H9 (cell line): ENCODE measurements at regions not wholly inside any gene's neighbourhood (a gene's known extent, or its start where the extent isn't known, plus 50 kb on each side); places are given as distances from the start of the nearest gene placed in this dataset.

Experiments used
- DNase-seq: peaks from one replicate; pipeline ENCODE4 v3.0.0-alpha.2; 2017
- H2AFZ ChIP-seq: one replicate; pipeline ENCODE4 v1.6.1; 2013; ENCODE audit warnings: mild to moderate bottlenecking, low read length, control low read depth, moderate library complexity
- H2AK5ac ChIP-seq: 2 replicates; pipeline ENCODE4 v1.6.1; 2013; ENCODE audit warnings: low read length, control low read depth, mixed read lengths; ENCODE audit not compliant: insufficient read length
- H2BK120ac ChIP-seq: one replicate; pipeline ENCODE4 v1.6.1; 2013; ENCODE audit warnings: low read depth, mild to moderate bottlenecking, low read length, control low read depth, inconsistent platforms; ENCODE audit not compliant: poor library complexity, severe bottlenecking
- H2BK12ac ChIP-seq: 2 replicates; pipeline ENCODE4 v1.6.1; 2013; ENCODE audit warnings: low read length, control low read depth, mixed read lengths, low read depth; ENCODE audit not compliant: insufficient read length
- H2BK15ac ChIP-seq: 2 replicates; pipeline ENCODE4 v1.6.1; 2013; ENCODE audit warnings: low read depth, low read length, control low read depth
- H2BK20ac ChIP-seq: one replicate; pipeline ENCODE4 v1.6.1; 2013; ENCODE audit warnings: low read depth, mild to moderate bottlenecking, low read length, control low read depth, inconsistent platforms; ENCODE audit not compliant: poor library complexity, severe bottlenecking
- H2BK5ac ChIP-seq: 2 replicates; pipeline ENCODE4 v1.6.1; 2013; ENCODE audit warnings: low read length, control low read depth, mixed read lengths; ENCODE audit not compliant: insufficient read length
- H3K14ac ChIP-seq: 2 replicates; pipeline ENCODE4 v1.6.1; 2013; ENCODE audit warnings: low read length, control low read depth; ENCODE audit not compliant: insufficient read depth
- H3K18ac ChIP-seq: 2 replicates; pipeline ENCODE4 v1.6.1; 2013; ENCODE audit warnings: low read depth, mild to moderate bottlenecking, mixed read lengths, low read length, control low read depth; ENCODE audit not compliant: insufficient read length
- H3K23ac ChIP-seq: 2 replicates; pipeline ENCODE4 v1.6.1; 2013; ENCODE audit warnings: low read length, control low read depth, mixed read lengths, low read depth; ENCODE audit not compliant: insufficient read length
- H3K23me2 ChIP-seq: 2 replicates; pipeline ENCODE4 v1.6.1; 2013; ENCODE audit warnings: low read depth, mild to moderate bottlenecking, mixed read lengths, low read length, control low read depth; ENCODE audit not compliant: insufficient read length, poor library complexity, severe bottlenecking
- H3K27ac ChIP-seq: 2 replicates; pipeline ENCODE4 v1.5.1; 2013; ENCODE audit warnings: low read length, control low read depth, mixed read lengths, low read depth; ENCODE audit not compliant: insufficient read length
- H3K27me3 ChIP-seq: 2 replicates; pipeline ENCODE4 v1.6.1; 2013; ENCODE audit warnings: low read length, control low read depth, inconsistent platforms; ENCODE audit not compliant: insufficient read depth
- H3K4ac ChIP-seq: 2 replicates; pipeline ENCODE4 v1.6.1; 2013; ENCODE audit warnings: low read depth, mild to moderate bottlenecking, control low read depth, inconsistent platforms, low read length, moderate library complexity
- H3K4me1 ChIP-seq: 2 replicates; pipeline ENCODE4 v1.6.1; 2013; ENCODE audit warnings: low read length, control low read depth, inconsistent platforms; ENCODE audit not compliant: insufficient read depth
- H3K4me2 ChIP-seq: 2 replicates; pipeline ENCODE4 v1.6.1; 2013; ENCODE audit warnings: low read length, control low read depth, mixed read lengths; ENCODE audit not compliant: insufficient read length, insufficient read depth
- H3K56ac ChIP-seq: 2 replicates; pipeline ENCODE4 v1.6.1; 2013; ENCODE audit warnings: low read depth, mild to moderate bottlenecking, mixed read lengths, low read length, control low read depth; ENCODE audit not compliant: insufficient read length
- H3K79me1 ChIP-seq: 2 replicates; pipeline ENCODE4 v1.6.1; 2013; ENCODE audit warnings: low read depth, mild to moderate bottlenecking, moderate library complexity, low read length, control low read depth, inconsistent platforms; ENCODE audit not compliant: insufficient read depth, poor library complexity, severe bottlenecking
- H3K79me2 ChIP-seq: 2 replicates; pipeline ENCODE4 v1.6.1; 2013; ENCODE audit warnings: low read length, control low read depth, inconsistent platforms; ENCODE audit not compliant: insufficient read depth
- H3K9ac ChIP-seq: 2 replicates; pipeline ENCODE4 v1.6.1; 2013; ENCODE audit warnings: low read length, control low read depth, mixed read lengths; ENCODE audit not compliant: insufficient read length; ENCODE audit errors: extremely low read depth
- H3K9me3 ChIP-seq: one replicate; pipeline ENCODE4 v1.6.1; 2013; ENCODE audit warnings: low read depth, low read length, inconsistent platforms; ENCODE audit not compliant: control insufficient read depth
- H3T11ph ChIP-seq: one replicate; pipeline ENCODE4 v1.6.1; 2013; ENCODE audit warnings: mild to moderate bottlenecking, low read length, control low read depth, inconsistent platforms
- H4K20me1 ChIP-seq: one replicate; pipeline ENCODE4 v1.6.1; 2013; ENCODE audit not compliant: control insufficient read depth, insufficient read length, insufficient read depth
- H4K5ac ChIP-seq: 2 replicates; pipeline ENCODE4 v1.6.1; 2013; ENCODE audit warnings: low read depth, mild to moderate bottlenecking, mixed read lengths, low read length, control low read depth; ENCODE audit not compliant: insufficient read length
- H4K8ac ChIP-seq: replicated peaks from 2 replicates; pipeline ENCODE4 v1.6.1; 2013; ENCODE audit warnings: low read length, control low read depth, mixed read lengths, low read depth; ENCODE audit not compliant: insufficient read length
- H4K91ac ChIP-seq: 2 replicates; pipeline ENCODE4 v1.6.1; 2013; ENCODE audit warnings: low read depth, mild to moderate bottlenecking, moderate library complexity, mixed read lengths, low read length, control low read depth; ENCODE audit not compliant: insufficient read length
- H3K27ac Mint-ChIP-seq, 3 experiments: 2 replicates in 2 of 3; 3 replicates in 1 of 3; pipeline ENCODE4 v1.8.0; 2020 to 2021; ENCODE audit warnings: mixed read lengths in 3 of 3, mild to moderate bottlenecking in 1 of 3, moderate library complexity in 1 of 3
- H3K27me3 Mint-ChIP-seq: 2 replicates; pipeline ENCODE4 v1.8.0; 2021; ENCODE audit warnings: low read depth, mild to moderate bottlenecking, moderate library complexity, mixed read lengths
- H3K36me3 Mint-ChIP-seq, 3 experiments: 2 replicates in 2 of 3; 3 replicates in 1 of 3; pipeline ENCODE4 v1.8.0; 2020 to 2021; ENCODE audit warnings: low read depth in 3 of 3, mixed read lengths in 3 of 3; ENCODE audit not compliant: insufficient read depth in 1 of 3
- H3K4me1 Mint-ChIP-seq, 2 experiments: 2 replicates each; pipeline ENCODE4 v1.8.0; 2020; ENCODE audit warnings: mixed read lengths in 2 of 2
- H3K4me3 Mint-ChIP-seq, 2 experiments: 2 replicates in 1 of 2; 3 replicates in 1 of 2; pipeline ENCODE4 v1.8.0; 2020 to 2021; ENCODE audit warnings: mild to moderate bottlenecking in 2 of 2, mixed read lengths in 2 of 2, moderate library complexity in 1 of 2
- H3K9me3 Mint-ChIP-seq, 2 experiments: 2 replicates in 1 of 2; 3 replicates in 1 of 2; pipeline ENCODE4 v1.8.0; 2020; ENCODE audit warnings: mild to moderate bottlenecking in 2 of 2, mixed read lengths in 2 of 2, moderate library complexity in 1 of 2
- WGBS: extraction: QIAGEN DNeasy Blood & Tissue Kit; methylation state at CpG from one replicate; pipeline ENCODE4 v1.1.7; 2013; ENCODE audit warnings: missing lambda C conversion rate, low lambda C conversion rate, mixed read lengths; ENCODE audit not compliant: insufficient read length; ENCODE audit errors: extremely low coverage; 5-methylcytosine and 5-hydroxymethylcytosine counted together
- TF ChIP-seq, protein P1 (sequence below): fragments of 200-600 bp; sonication (generic); conservative IDR thresholded peaks from 3 replicates; pipeline ENCODE4 v1.8.0; 2021; ENCODE audit warnings: antibody characterized with exemption, mild to moderate bottlenecking

GRCh38 chr4:108303488-108304177 is 134.9 kb upstream of the LEF1 start:
- H3K9me3 Mint-ChIP-seq: peaks cover 5% of the 10 kb centered on the region in 2 experiments; a peak in 2 of 5 replicates
- Histone ChIP-seq H2BK5ac (no peak overlapping the region), H2BK15ac (no peak overlapping the region), H3K27ac (no peak overlapping the region), H3K23me2 (no peaks in the 10 kb centered on the region), H2AFZ (peak overlapping the region; percentile 59), H4K5ac (no peak overlapping the region), H4K8ac (no peak overlapping the region), H4K20me1 (no peaks in the 10 kb centered on the region), H3K79me1 (no peaks in the 10 kb centered on the region), H3K79me2 (no peaks in the 10 kb centered on the region), H3K4ac (no peak overlapping the region), H3K56ac (no peak overlapping the region), H4K91ac (no peak overlapping the region), H2BK120ac (no peak overlapping the region), H3K14ac (no peak overlapping the region), H2BK20ac (no peak overlapping the region), H2AK5ac (no peak overlapping the region), H3K27me3 (no peaks in the 10 kb centered on the region), H3K23ac (no peak overlapping the region), H3K9me3 (no peaks in the 10 kb centered on the region), H3K4me1 (no peaks in the 10 kb centered on the region; the same call in 1 of the 2 replicates), H2BK12ac (no peak overlapping the region), H3K4me2 (no peak overlapping the region), H3K9ac (no peak overlapping the region), H3K18ac (no peak overlapping the region), H3T11ph (no peak overlapping the region)
- TF ChIP-seq, protein P1, sequence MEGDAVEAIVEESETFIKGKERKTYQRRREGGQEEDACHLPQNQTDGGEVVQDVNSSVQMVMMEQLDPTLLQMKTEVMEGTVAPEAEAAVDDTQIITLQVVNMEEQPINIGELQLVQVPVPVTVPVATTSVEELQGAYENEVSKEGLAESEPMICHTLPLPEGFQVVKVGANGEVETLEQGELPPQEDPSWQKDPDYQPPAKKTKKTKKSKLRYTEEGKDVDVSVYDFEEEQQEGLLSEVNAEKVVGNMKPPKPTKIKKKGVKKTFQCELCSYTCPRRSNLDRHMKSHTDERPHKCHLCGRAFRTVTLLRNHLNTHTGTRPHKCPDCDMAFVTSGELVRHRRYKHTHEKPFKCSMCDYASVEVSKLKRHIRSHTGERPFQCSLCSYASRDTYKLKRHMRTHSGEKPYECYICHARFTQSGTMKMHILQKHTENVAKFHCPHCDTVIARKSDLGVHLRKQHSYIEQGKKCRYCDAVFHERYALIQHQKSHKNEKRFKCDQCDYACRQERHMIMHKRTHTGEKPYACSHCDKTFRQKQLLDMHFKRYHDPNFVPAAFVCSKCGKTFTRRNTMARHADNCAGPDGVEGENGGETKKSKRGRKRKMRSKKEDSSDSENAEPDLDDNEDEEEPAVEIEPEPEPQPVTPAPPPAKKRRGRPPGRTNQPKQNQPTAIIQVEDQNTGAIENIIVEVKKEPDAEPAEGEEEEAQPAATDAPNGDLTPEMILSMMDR: no peak
- no CpG with 5 or more reads among the region's 5 CpGs for WGBS
- peaks cover 12 to 20% of the 10 kb centered on the region in 2 experiments for H3K4me1 Mint-ChIP-seq
- H3K36me3 Mint-ChIP-seq: no peaks in the 10 kb centered on the region
- no peak overlapping the region for H3K27ac Mint-ChIP-seq
- no peak overlapping the region for H3K4me3 Mint-ChIP-seq
- DNase-seq: no peak
- H3K27me3 Mint-ChIP-seq: no peaks in the 10 kb centered on the region
